H9 (cell line): ENCODE measurements at regions not wholly inside any gene's neighbourhood (a gene's known extent, or its start where the extent isn't known, plus 50 kb on each side); places are given as distances from the start of the nearest gene placed in this dataset.

Experiments
- DNase-seq: peaks from one replicate; pipeline ENCODE4 v3.0.0-alpha.2; 2017
- H2AFZ ChIP-seq: one replicate; pipeline ENCODE4 v1.6.1; 2013; ENCODE audit warnings: mild to moderate bottlenecking, low read length, control low read depth, moderate library complexity
- H2AK5ac ChIP-seq: 2 replicates; pipeline ENCODE4 v1.6.1; 2013; ENCODE audit warnings: low read length, control low read depth, mixed read lengths; ENCODE audit not compliant: insufficient read length
- H2BK120ac ChIP-seq: one replicate; pipeline ENCODE4 v1.6.1; 2013; ENCODE audit warnings: low read depth, mild to moderate bottlenecking, low read length, control low read depth, inconsistent platforms; ENCODE audit not compliant: poor library complexity, severe bottlenecking
- H2BK12ac ChIP-seq: 2 replicates; pipeline ENCODE4 v1.6.1; 2013; ENCODE audit warnings: low read length, control low read depth, mixed read lengths, low read depth; ENCODE audit not compliant: insufficient read length
- H2BK15ac ChIP-seq: 2 replicates; pipeline ENCODE4 v1.6.1; 2013; ENCODE audit warnings: low read depth, low read length, control low read depth
- H2BK20ac ChIP-seq: one replicate; pipeline ENCODE4 v1.6.1; 2013; ENCODE audit warnings: low read depth, mild to moderate bottlenecking, low read length, control low read depth, inconsistent platforms; ENCODE audit not compliant: poor library complexity, severe bottlenecking
- H2BK5ac ChIP-seq: 2 replicates; pipeline ENCODE4 v1.6.1; 2013; ENCODE audit warnings: low read length, control low read depth, mixed read lengths; ENCODE audit not compliant: insufficient read length
- H3K14ac ChIP-seq: 2 replicates; pipeline ENCODE4 v1.6.1; 2013; ENCODE audit warnings: low read length, control low read depth; ENCODE audit not compliant: insufficient read depth
- H3K18ac ChIP-seq: 2 replicates; pipeline ENCODE4 v1.6.1; 2013; ENCODE audit warnings: low read depth, mild to moderate bottlenecking, mixed read lengths, low read length, control low read depth; ENCODE audit not compliant: insufficient read length
- H3K23ac ChIP-seq: 2 replicates; pipeline ENCODE4 v1.6.1; 2013; ENCODE audit warnings: low read length, control low read depth, mixed read lengths, low read depth; ENCODE audit not compliant: insufficient read length
- H3K23me2 ChIP-seq: 2 replicates; pipeline ENCODE4 v1.6.1; 2013; ENCODE audit warnings: low read depth, mild to moderate bottlenecking, mixed read lengths, low read length, control low read depth; ENCODE audit not compliant: insufficient read length, poor library complexity, severe bottlenecking
- H3K27ac ChIP-seq: 2 replicates; pipeline ENCODE4 v1.5.1; 2013; ENCODE audit warnings: low read length, control low read depth, mixed read lengths, low read depth; ENCODE audit not compliant: insufficient read length
- H3K27me3 ChIP-seq: 2 replicates; pipeline ENCODE4 v1.6.1; 2013; ENCODE audit warnings: low read length, control low read depth, inconsistent platforms; ENCODE audit not compliant: insufficient read depth
- H3K4ac ChIP-seq: 2 replicates; pipeline ENCODE4 v1.6.1; 2013; ENCODE audit warnings: low read depth, mild to moderate bottlenecking, control low read depth, inconsistent platforms, low read length, moderate library complexity
- H3K4me1 ChIP-seq: 2 replicates; pipeline ENCODE4 v1.6.1; 2013; ENCODE audit warnings: low read length, control low read depth, inconsistent platforms; ENCODE audit not compliant: insufficient read depth
- H3K4me2 ChIP-seq: 2 replicates; pipeline ENCODE4 v1.6.1; 2013; ENCODE audit warnings: low read length, control low read depth, mixed read lengths; ENCODE audit not compliant: insufficient read length, insufficient read depth
- H3K56ac ChIP-seq: 2 replicates; pipeline ENCODE4 v1.6.1; 2013; ENCODE audit warnings: low read depth, mild to moderate bottlenecking, mixed read lengths, low read length, control low read depth; ENCODE audit not compliant: insufficient read length
- H3K79me1 ChIP-seq: 2 replicates; pipeline ENCODE4 v1.6.1; 2013; ENCODE audit warnings: low read depth, mild to moderate bottlenecking, moderate library complexity, low read length, control low read depth, inconsistent platforms; ENCODE audit not compliant: insufficient read depth, poor library complexity, severe bottlenecking
- H3K79me2 ChIP-seq: 2 replicates; pipeline ENCODE4 v1.6.1; 2013; ENCODE audit warnings: low read length, control low read depth, inconsistent platforms; ENCODE audit not compliant: insufficient read depth
- H3K9ac ChIP-seq: 2 replicates; pipeline ENCODE4 v1.6.1; 2013; ENCODE audit warnings: low read length, control low read depth, mixed read lengths; ENCODE audit not compliant: insufficient read length; ENCODE audit errors: extremely low read depth
- H3K9me3 ChIP-seq: one replicate; pipeline ENCODE4 v1.6.1; 2013; ENCODE audit warnings: low read depth, low read length, inconsistent platforms; ENCODE audit not compliant: control insufficient read depth
- H3T11ph ChIP-seq: one replicate; pipeline ENCODE4 v1.6.1; 2013; ENCODE audit warnings: mild to moderate bottlenecking, low read length, control low read depth, inconsistent platforms
- H4K20me1 ChIP-seq: one replicate; pipeline ENCODE4 v1.6.1; 2013; ENCODE audit not compliant: control insufficient read depth, insufficient read length, insufficient read depth
- H4K5ac ChIP-seq: 2 replicates; pipeline ENCODE4 v1.6.1; 2013; ENCODE audit warnings: low read depth, mild to moderate bottlenecking, mixed read lengths, low read length, control low read depth; ENCODE audit not compliant: insufficient read length
- H4K8ac ChIP-seq: replicated peaks from 2 replicates; pipeline ENCODE4 v1.6.1; 2013; ENCODE audit warnings: low read length, control low read depth, mixed read lengths, low read depth; ENCODE audit not compliant: insufficient read length
- H4K91ac ChIP-seq: 2 replicates; pipeline ENCODE4 v1.6.1; 2013; ENCODE audit warnings: low read depth, mild to moderate bottlenecking, moderate library complexity, mixed read lengths, low read length, control low read depth; ENCODE audit not compliant: insufficient read length
- H3K27ac Mint-ChIP-seq, 3 experiments: 2 replicates in 2 of 3; 3 replicates in 1 of 3; pipeline ENCODE4 v1.8.0; 2020 to 2021; ENCODE audit warnings: mixed read lengths in 3 of 3, mild to moderate bottlenecking in 1 of 3, moderate library complexity in 1 of 3
- H3K27me3 Mint-ChIP-seq: 2 replicates; pipeline ENCODE4 v1.8.0; 2021; ENCODE audit warnings: low read depth, mild to moderate bottlenecking, moderate library complexity, mixed read lengths
- H3K36me3 Mint-ChIP-seq, 3 experiments: 2 replicates in 2 of 3; 3 replicates in 1 of 3; pipeline ENCODE4 v1.8.0; 2020 to 2021; ENCODE audit warnings: low read depth in 3 of 3, mixed read lengths in 3 of 3; ENCODE audit not compliant: insufficient read depth in 1 of 3
- H3K4me1 Mint-ChIP-seq, 2 experiments: 2 replicates each; pipeline ENCODE4 v1.8.0; 2020; ENCODE audit warnings: mixed read lengths in 2 of 2
- H3K4me3 Mint-ChIP-seq, 2 experiments: 2 replicates in 1 of 2; 3 replicates in 1 of 2; pipeline ENCODE4 v1.8.0; 2020 to 2021; ENCODE audit warnings: mild to moderate bottlenecking in 2 of 2, mixed read lengths in 2 of 2, moderate library complexity in 1 of 2
- H3K9me3 Mint-ChIP-seq, 2 experiments: 2 replicates in 1 of 2; 3 replicates in 1 of 2; pipeline ENCODE4 v1.8.0; 2020; ENCODE audit warnings: mild to moderate bottlenecking in 2 of 2, mixed read lengths in 2 of 2, moderate library complexity in 1 of 2
- CTCF ChIP-seq: fragments of 200-600 bp; sonication (generic); conservative IDR thresholded peaks from 3 replicates; pipeline ENCODE4 v1.8.0; 2021; ENCODE audit warnings: antibody characterized with exemption, mild to moderate bottlenecking
- WGBS: extraction: QIAGEN DNeasy Blood & Tissue Kit; methylation state at CpG from one replicate; pipeline ENCODE4 v1.1.7; 2013; ENCODE audit warnings: missing lambda C conversion rate, low lambda C conversion rate, mixed read lengths; ENCODE audit not compliant: insufficient read length; ENCODE audit errors: extremely low coverage; 5-methylcytosine and 5-hydroxymethylcytosine counted together

GRCh38 chr1:30414086-30414850 is 309.1 kb downstream of the MATN1 start:
- Histone ChIP-seq H2AFZ (no peak overlapping the region), H3K14ac (no peak overlapping the region), H3K56ac (no peak overlapping the region), H3K4me2 (no peak overlapping the region), H2BK15ac (no peak overlapping the region), H4K8ac (no peak overlapping the region), H4K5ac (no peak overlapping the region), H2BK20ac (no peak overlapping the region), H3K23me2 (no peaks in the 10 kb centered on the region), H3K79me1 (no peaks in the 10 kb centered on the region), H3K4ac (no peak overlapping the region), H3K9ac (no peak overlapping the region), H3K18ac (no peak overlapping the region), H2AK5ac (no peak overlapping the region), H3K23ac (no peak overlapping the region), H3K79me2 (no peaks in the 10 kb centered on the region), H3K4me1 (no peaks in the 10 kb centered on the region), H2BK12ac (no peak overlapping the region), H4K91ac (no peak overlapping the region), H3K27ac (no peak overlapping the region), H2BK120ac (no peak overlapping the region), H2BK5ac (no peak overlapping the region), H3K27me3 (no peaks in the 10 kb centered on the region), H3T11ph (no peak overlapping the region), H3K9me3 (no peaks in the 10 kb centered on the region), H4K20me1 (no peaks in the 10 kb centered on the region)
- Mint-ChIP-seq H3K27me3 (peaks cover 4% of the 10 kb centered on the region), H3K4me1 (peaks cover 3% of the 10 kb centered on the region in 2 experiments), H3K9me3 (no peaks in the 10 kb centered on the region), H3K36me3 (no peaks in the 10 kb centered on the region; a peak in 1 of 7 replicates), H3K27ac (no peak overlapping the region), H3K4me3 (no peak overlapping the region)
- WGBS = no CpG with 5 or more reads among the region's 14 CpGs
- DNase-seq = peak; percentile 15
- TF ChIP-seq CTCF = no peak
